HepG2 (cell line): ENCODE measurements at regions not wholly inside any gene's neighbourhood (a gene's known extent, or its start where the extent isn't known, plus 50 kb on each side); places are given as distances from the start of the nearest gene placed in this dataset.

ENCODE experiments used
- ATAC-seq: fragments of 200-7000 bp; cut with Tn5 transposase; 3 replicates; pipeline ENCODE4 v1.9.1; 2020; ENCODE audit warnings: mild to moderate bottlenecking, moderate library complexity
- BruUV-seq: library from RNA; stranded (reverse); fragments of 400-500 nt; replicated peaks from 2 replicates; lab custom pipeline; 2021; lab: Mats Ljungman, UMichigan
- CTCF ChIA-PET: fragments of 300-600 bp; formaldehyde crosslinking; extraction: SDS; loops from one replicate; lab custom pipeline; 2021; ENCODE audit warnings: low total read pairs, inconsistent platforms, low intra/inter-chr PET ratio; lab: Yijun Ruan, JAX
- POLR2A ChIA-PET: fragments of 350-600 bp; sonication (Branson Sonifier 250); formaldehyde crosslinking; loops from one replicate; lab custom pipeline; 2020; ENCODE audit warnings: antibody characterized with exemption, inconsistent platforms; lab: Yijun Ruan, JAX
- DNase-seq: peaks from one replicate; pipeline ENCODE4 v3.0.0-alpha.2; 2015; ENCODE audit warnings: low spot score
- FAIRE-seq: peaks from 3 replicates; lab custom pipeline; 2011; peaks lifted over from hg19 to GRCh38; lab: Jason Lieb, UNC
- H2AFZ ChIP-seq: one replicate; pipeline ENCODE4 v1.6.1; 2011; ENCODE audit warnings: low read length, inconsistent platforms
- H3K27ac ChIP-seq: fragments of 300-600 bp; 3 replicates; pipeline ENCODE4 v1.8.0; 2011; ENCODE audit warnings: mixed run types, mild to moderate bottlenecking, mixed read lengths, low read length, inconsistent platforms; ENCODE audit not compliant: insufficient read depth; ENCODE audit errors: extremely low read length
- H3K27me3 ChIP-seq, 2 experiments: fragments of 200-600 bp in 1 of 2; 2 replicates in 1 of 2; 3 replicates in 1 of 2; pipeline versions ENCODE4 v1.6.0 to v1.8.0; 2011; ENCODE audit warnings: low read length in 2 of 2, mild to moderate bottlenecking in 2 of 2, moderate library complexity in 2 of 2, inconsistent platforms in 1 of 2; ENCODE audit not compliant: insufficient read depth in 2 of 2, control insufficient read depth in 1 of 2
- H3K36me3 ChIP-seq, 2 experiments: fragments of 200-600 bp in 1 of 2; replicated peaks in 1 of 2; 2 replicates in 1 of 2; 3 replicates in 1 of 2; pipeline versions ENCODE4 v1.5.1 to v1.8.0; 2011; ENCODE audit warnings: low read length in 2 of 2, inconsistent platforms in 1 of 2; ENCODE audit not compliant: insufficient read depth in 2 of 2, control insufficient read depth in 1 of 2
- H3K4me1 ChIP-seq: 2 replicates; pipeline ENCODE4 v1.5.1; 2012; ENCODE audit warnings: low read length, inconsistent platforms; ENCODE audit not compliant: insufficient read depth
- H3K4me2 ChIP-seq: 2 replicates; pipeline ENCODE4 v1.6.0; 2011; ENCODE audit warnings: low read depth, low read length, inconsistent platforms
- H3K4me3 ChIP-seq, 3 experiments: fragments of 200-600 bp in 1 of 3; sonication (generic), shearing (Covaris generic) in 1 of 3; replicated peaks in 1 of 3; 2 replicates each; pipeline ENCODE4 v1.5.1; 2011 to 2016; ENCODE audit warnings: low read length in 3 of 3, inconsistent platforms in 2 of 3, low read depth in 2 of 3, mild to moderate bottlenecking in 2 of 3, control low read depth in 1 of 3, mixed read lengths in 1 of 3; ENCODE audit not compliant: insufficient read depth in 1 of 3
- H3K79me2 ChIP-seq: one replicate; pipeline ENCODE4 v1.6.1; 2011; ENCODE audit warnings: low read length, inconsistent platforms; ENCODE audit not compliant: insufficient read depth
- H3K9ac ChIP-seq: 2 replicates; pipeline ENCODE4 v1.6.0; 2011; ENCODE audit warnings: mild to moderate bottlenecking, low read depth, low read length, inconsistent platforms; ENCODE audit not compliant: insufficient read depth
- H3K9me3 ChIP-seq: 2 replicates; pipeline ENCODE4 v1.5.1; 2012; ENCODE audit warnings: mild to moderate bottlenecking, low read length
- H4K20me1 ChIP-seq: 2 replicates; pipeline ENCODE4 v1.6.0; 2011; ENCODE audit warnings: inconsistent platforms, mild to moderate bottlenecking, low read length, moderate library complexity; ENCODE audit not compliant: insufficient read depth
- ARNT ChIP-seq: fragments of 450-650 bp; IDR thresholded peaks from 2 replicates; pipeline ENCODE4 v1.6.1; 2017
- CEBPG ChIP-seq: IDR thresholded peaks from 2 replicates; pipeline ENCODE4 v1.6.1; 2016
- ISL2 ChIP-seq: sonication (generic); formaldehyde crosslinking; IDR thresholded peaks from 2 replicates; pipeline ENCODE4 v1.5.0; 2020; ENCODE audit warnings: missing genetic modification reagents
- MTF1 ChIP-seq: sonication (generic); formaldehyde crosslinking; IDR thresholded peaks from 2 replicates; pipeline ENCODE4 v1.5.0; 2020; ENCODE audit warnings: missing genetic modification reagents
- NFE2L1 ChIP-seq: sonication (generic); formaldehyde crosslinking; IDR thresholded peaks from 2 replicates; pipeline ENCODE4 v1.4.0; 2020; ENCODE audit warnings: missing genetic modification reagents, mild to moderate bottlenecking, borderline replicate concordance
- PRDM4 ChIP-seq: sonication (generic); formaldehyde crosslinking; IDR thresholded peaks from 2 replicates; pipeline ENCODE4 v1.9.0; 2021; ENCODE audit warnings: missing genetic modification reagents, borderline replicate concordance
- ZBTB2 ChIP-seq: sonication (generic); formaldehyde crosslinking; IDR thresholded peaks from 2 replicates; pipeline ENCODE4 v1.8.0; 2022; ENCODE audit warnings: low read depth, missing genetic modification reagents
- ZFX ChIP-seq: sonication (generic); formaldehyde crosslinking; IDR thresholded peaks from 2 replicates; pipeline ENCODE4 v1.4.0; 2020; ENCODE audit warnings: mild to moderate bottlenecking, low read depth, missing genetic modification reagents, moderate library complexity
- ZNF274 ChIP-seq: sonication (generic); formaldehyde crosslinking; IDR thresholded peaks from 2 replicates; pipeline ENCODE4 v1.5.1; 2020; ENCODE audit warnings: mild to moderate bottlenecking, missing genetic modification reagents
- ZNF280B ChIP-seq: sonication (generic); formaldehyde crosslinking; IDR thresholded peaks from 2 replicates; pipeline ENCODE4 v1.5.0; 2020; ENCODE audit warnings: missing genetic modification reagents, mild to moderate bottlenecking, borderline replicate concordance
- ZNF644 ChIP-seq: IDR thresholded peaks from 2 replicates; pipeline ENCODE4 v1.6.1; 2016; ENCODE audit warnings: low read depth
- ZNF703 ChIP-seq: sonication (generic); formaldehyde crosslinking; IDR thresholded peaks from 2 replicates; pipeline ENCODE4 v1.5.1; 2020; ENCODE audit warnings: missing genetic modification reagents, mild to moderate bottlenecking, moderate library complexity, borderline replicate concordance
- whole genome bisulfite sequencing: methylation state at CpG from one replicate; pipeline ENCODE4 v1.1.6; 2017; ENCODE audit warnings: low lambda C conversion rate; 5-methylcytosine and 5-hydroxymethylcytosine counted together
- in situ Hi-C: cut with HindIII; loops from 2 replicates; pipeline ENCODE4 v1.10.0; 2017; ENCODE audit warnings: low pct_unique_long_range_greater_than_20kb; ENCODE audit not compliant: extremely low pct_ligation_motif_present
- intact Hi-C: fragments of 100-400 bp; cut with micrococcal nuclease; formaldehyde crosslinking; loops from one replicate; pipeline ENCODE4 v1.10.0; 2022; ENCODE audit not compliant: unreplicated experiment

GRCh38 chr9:106072421-106072820 lies 378.1 kb downstream of the TMEM38B start (continued):
- no peak for TF ChIP-seq CEBPG (CRISPR knock-in tag)
- TF ChIP-seq ZBTB2 (CRISPR knock-in tag), result no peak
- TF ChIP-seq ISL2 (CRISPR knock-in tag), result no peak
- no peak for TF ChIP-seq NFE2L1 (CRISPR knock-in tag)
- TF ChIP-seq, all 625 proteins: peak for 0

GRCh38 chr9:106074006-106074405 lies 379.7 kb downstream of the TMEM38B start:
- H3K27me3 ChIP-seq, result no peaks in the 10 kb centered on the region
- POLR2A ChIA-PET, result no interaction called here
- in situ Hi-C loops, result no loop called here
- no peaks in the 10 kb centered on the region for H3K79me2 ChIP-seq
- no peak overlapping the region for H3K27ac ChIP-seq
- 0% methylated on average over 1 of the region's 1 CpG for WGBS
- H3K36me3 ChIP-seq, result no peaks in the 10 kb centered on the region
- BruUV-seq, result no TSS peak
- H3K9ac ChIP-seq, result no peak overlapping the region
- no peaks in the 10 kb centered on the region for H3K4me1 ChIP-seq
- DNase-seq (no peak), FAIRE-seq (no peak), ATAC-seq (no peak)
- H4K20me1 ChIP-seq, result no peaks in the 10 kb centered on the region
- no peak for TF ChIP-seq ARNT
- no peaks in the 10 kb centered on the region for H3K9me3 ChIP-seq
- CTCF ChIA-PET, result no interaction called here
- no peak overlapping the region for H3K4me2 ChIP-seq
- H3K4me3 ChIP-seq, result no peak overlapping the region
- H2AFZ ChIP-seq, result no peak overlapping the region
- intact Hi-C loops, result no loop called here

GRCh38 chr9:106075236-106075959 lies 381.1 kb downstream of the TMEM38B start:
- DNase-seq (no peak), ATAC-seq (no peak), FAIRE-seq (no peak)
- no peak overlapping the region for H3K4me2 ChIP-seq
- whole genome bisulfite sequencing, result 34% methylated on average over 3 of the region's 3 CpGs
- no peak overlapping the region for H2AFZ ChIP-seq
- no TSS peak for BruUV-seq
- H3K79me2 ChIP-seq, result no peaks in the 10 kb centered on the region
- no peak overlapping the region for H3K27ac ChIP-seq
- H3K27me3 ChIP-seq, result no peaks in the 10 kb centered on the region
- in situ Hi-C loops (no loop called here), intact Hi-C loops (no loop called here)
- no peak overlapping the region for H3K4me3 ChIP-seq
- POLR2A ChIA-PET, result no interaction called here
- H3K36me3 ChIP-seq, result no peaks in the 10 kb centered on the region
- no peaks in the 10 kb centered on the region for H3K4me1 ChIP-seq
- CTCF ChIA-PET, result no interaction called here
- no peaks in the 10 kb centered on the region for H3K9me3 ChIP-seq
- H4K20me1 ChIP-seq, result no peaks in the 10 kb centered on the region
- H3K9ac ChIP-seq, result no peak overlapping the region
- TF ChIP-seq PRDM4, result no peak
- TF ChIP-seq ZNF274 (CRISPR knock-in tag), result no peak
- no peak for TF ChIP-seq MTF1 (CRISPR knock-in tag)
- TF ChIP-seq ZNF644, result no peak
- no peak for TF ChIP-seq ZNF280B (CRISPR knock-in tag)
- no peak for TF ChIP-seq ZFX (CRISPR knock-in tag)
- no peak for TF ChIP-seq ZNF703
